Breast epithelium (tissue), 3 donors: ENCODE measurements at regions not wholly inside any gene's neighbourhood (a gene's known extent, or its start where the extent isn't known, plus 50 kb on each side); places are given as distances from the start of the nearest gene placed in this dataset.

ENCODE experiments used
- POLR2A ChIP-seq: fragments of 450-650 bp; IDR thresholded peaks from one replicate; pipeline ENCODE4 v1.6.1; 2016; ENCODE audit warnings: antibody characterized with exemption, mild to moderate bottlenecking, moderate library complexity
- TF ChIP-seq, protein P1 (sequence below), 3 donors: fragments of 450-650 bp; IDR thresholded peaks; one replicate each; pipeline ENCODE4 v1.5.1; 2016 to 2017; ENCODE audit warnings: antibody characterized with exemption in 3 of 3, mild to moderate bottlenecking in 3 of 3, moderate library complexity in 3 of 3

DNA sequence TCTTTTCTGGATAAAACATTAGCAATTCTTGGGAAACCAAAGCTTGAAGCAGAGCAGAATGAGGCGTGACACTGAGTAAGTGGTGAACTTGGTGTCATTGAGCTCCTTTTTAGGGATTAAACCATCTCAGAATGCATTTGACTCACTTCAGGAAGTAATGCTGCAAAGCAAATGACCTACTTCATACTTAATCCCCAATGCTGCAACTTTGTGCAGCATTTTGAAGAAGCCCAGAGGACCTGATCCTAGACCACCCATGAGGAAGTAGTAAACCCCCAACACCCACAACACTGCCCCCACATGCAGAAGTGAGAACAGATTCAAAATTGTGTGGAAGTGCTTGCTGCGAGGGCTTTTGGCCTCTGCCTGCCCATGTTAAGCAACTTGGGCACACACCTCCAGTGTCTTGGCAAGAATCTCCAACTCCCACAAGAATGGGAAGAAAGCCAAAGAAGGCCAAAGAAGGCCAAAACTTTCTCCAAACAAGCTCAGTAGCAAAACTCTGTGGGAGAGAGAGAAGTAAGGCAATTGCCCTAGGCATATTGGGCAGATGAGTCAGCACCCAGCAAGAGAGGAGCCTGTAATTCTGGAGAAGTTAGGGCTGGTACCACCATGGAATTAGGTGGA is 69.2 kb upstream of the ETV6 start:
- no peak for TF ChIP-seq POLR2A
- TF ChIP-seq, protein P1, sequence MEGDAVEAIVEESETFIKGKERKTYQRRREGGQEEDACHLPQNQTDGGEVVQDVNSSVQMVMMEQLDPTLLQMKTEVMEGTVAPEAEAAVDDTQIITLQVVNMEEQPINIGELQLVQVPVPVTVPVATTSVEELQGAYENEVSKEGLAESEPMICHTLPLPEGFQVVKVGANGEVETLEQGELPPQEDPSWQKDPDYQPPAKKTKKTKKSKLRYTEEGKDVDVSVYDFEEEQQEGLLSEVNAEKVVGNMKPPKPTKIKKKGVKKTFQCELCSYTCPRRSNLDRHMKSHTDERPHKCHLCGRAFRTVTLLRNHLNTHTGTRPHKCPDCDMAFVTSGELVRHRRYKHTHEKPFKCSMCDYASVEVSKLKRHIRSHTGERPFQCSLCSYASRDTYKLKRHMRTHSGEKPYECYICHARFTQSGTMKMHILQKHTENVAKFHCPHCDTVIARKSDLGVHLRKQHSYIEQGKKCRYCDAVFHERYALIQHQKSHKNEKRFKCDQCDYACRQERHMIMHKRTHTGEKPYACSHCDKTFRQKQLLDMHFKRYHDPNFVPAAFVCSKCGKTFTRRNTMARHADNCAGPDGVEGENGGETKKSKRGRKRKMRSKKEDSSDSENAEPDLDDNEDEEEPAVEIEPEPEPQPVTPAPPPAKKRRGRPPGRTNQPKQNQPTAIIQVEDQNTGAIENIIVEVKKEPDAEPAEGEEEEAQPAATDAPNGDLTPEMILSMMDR (IDR thresholded peaks at IDR 0.05), result no peak
